Bronchial epithelial cell (primary cell): ENCODE measurements at regions not wholly inside any gene's neighbourhood (a gene's known extent, or its start where the extent isn't known, plus 50 kb on each side); places are given as distances from the start of the nearest gene placed in this dataset.

Experiments
- DNase-seq: peaks from one replicate; pipeline ENCODE4 v3.0.0-alpha.2; 2010; ENCODE audit warnings: low read depth
- FAIRE-seq: peaks from 2 replicates; lab custom pipeline; 2011; peaks lifted over from hg19 to GRCh38; lab: Jason Lieb, UNC
- H3K27me3 ChIP-seq: 2 replicates; pipeline ENCODE4 v1.5.1; 2011; ENCODE audit warnings: low read length; ENCODE audit not compliant: control insufficient read depth, insufficient read depth
- H3K36me3 ChIP-seq: 2 replicates; pipeline ENCODE4 v1.5.1; 2011; ENCODE audit warnings: low read length; ENCODE audit not compliant: control insufficient read depth, insufficient read depth
- H3K4me3 ChIP-seq: 2 replicates; pipeline ENCODE4 v1.5.1; 2011; ENCODE audit warnings: mild to moderate bottlenecking, low read depth, low read length, control low read depth
- CTCF ChIP-seq: IDR thresholded peaks from 2 replicates; pipeline ENCODE4 v1.5.1; 2011; ENCODE audit warnings: mild to moderate bottlenecking, moderate library complexity, low read length, control low read depth, inconsistent platforms; ENCODE audit not compliant: insufficient read depth, severe bottlenecking

- no peaks in the 10 kb centered on the region for H3K27me3 ChIP-seq
- H3K36me3 ChIP-seq = no peaks in the 10 kb centered on the region
- no peak for TF ChIP-seq CTCF
- FAIRE-seq (no peak), DNase-seq (peak; percentile 31)
- no peak overlapping the region for H3K4me3 ChIP-seq
Measured at GRCh38 chr10:118918587-118918986, 110.9 kb upstream of the NANOS1 start.

- Histone ChIP-seq H3K36me3 (no peaks in the 10 kb centered on the region), H3K4me3 (no peak overlapping the region), H3K27me3 (no peaks in the 10 kb centered on the region)
- TF ChIP-seq CTCF = no peak
- FAIRE-seq = no peak
- DNase-seq = no peak
Measured at GRCh38 chr10:118920206-118920605, 109.3 kb upstream of the NANOS1 start.

GRCh38 chr10:118922226-118922625, 107.3 kb upstream of the NANOS1 start:
- no peak for DNase-seq
- peak; percentile 55 for FAIRE-seq
- Histone ChIP-seq H3K4me3 (no peak overlapping the region), H3K27me3 (no peaks in the 10 kb centered on the region), H3K36me3 (no peaks in the 10 kb centered on the region)
- TF ChIP-seq CTCF = no peak

- Histone ChIP-seq H3K36me3 (no peaks in the 10 kb centered on the region), H3K4me3 (no peak overlapping the region), H3K27me3 (no peaks in the 10 kb centered on the region)
- TF ChIP-seq CTCF = no peak
- no peak for DNase-seq
- no peak for FAIRE-seq
Measured at GRCh38 chr10:118922972-118923371, 106.5 kb upstream of the NANOS1 start.

GRCh38 chr10:118924493-118924892, 105.0 kb upstream of the NANOS1 start:
- Histone ChIP-seq H3K27me3 (no peaks in the 10 kb centered on the region), H3K36me3 (no peaks in the 10 kb centered on the region), H3K4me3 (no peak overlapping the region)
- TF ChIP-seq CTCF = no peak
- no peak for DNase-seq
- FAIRE-seq = no peak

GRCh38 chr10:118925404-118926071, 104.0 kb upstream of the NANOS1 start:
- no peak for TF ChIP-seq CTCF
- Histone ChIP-seq H3K27me3 (no peaks in the 10 kb centered on the region), H3K4me3 (no peak overlapping the region), H3K36me3 (no peaks in the 10 kb centered on the region)
- no peak for DNase-seq
- no peak for FAIRE-seq
